Thyroid gland (tissue), 4 donors: ENCODE measurements at regions not wholly inside any gene's neighbourhood (a gene's known extent, or its start where the extent isn't known, plus 50 kb on each side); places are given as distances from the start of the nearest gene placed in this dataset.

Source experiments
- DNase-seq, 2 donors: peaks; one replicate each; pipeline ENCODE4 v3.0.0-alpha.2; 2019
- H3K27ac ChIP-seq, 3 donors: fragments of 200-600 bp; sonication (generic); 1 replicate in 2 of 3; 2 replicates in 1 of 3; pipeline ENCODE4 v1.5.1; 2016 to 2019; ENCODE audit warnings: mild to moderate bottlenecking in 1 of 3, moderate library complexity in 1 of 3
- H3K27me3 ChIP-seq: fragments of 200-600 bp; sonication (generic); one replicate; pipeline ENCODE4 v1.5.1; 2019
- H3K36me3 ChIP-seq, 2 donors: fragments of 200-600 bp; sonication (generic); one replicate each; pipeline ENCODE4 v1.5.1; 2016 to 2019
- H3K4me1 ChIP-seq, 2 donors: fragments of 200-600 bp; sonication (generic); one replicate each; pipeline ENCODE4 v1.5.1; 2017 to 2019
- H3K4me3 ChIP-seq, 3 donors: fragments of 200-600 bp; sonication (generic); replicated peaks in 1 of 3; 1 replicate in 2 of 3; 2 replicates in 1 of 3; pipeline ENCODE4 v1.5.1; 2016; ENCODE audit warnings: mild to moderate bottlenecking in 1 of 3
- H3K9me3 ChIP-seq: fragments of 200-600 bp; sonication (generic); one replicate; pipeline ENCODE4 v1.5.1; 2017
- POLR2A ChIP-seq, 2 donors: fragments of 450-650 bp; IDR thresholded peaks; one replicate each; pipeline ENCODE4 v1.6.1; 2017; ENCODE audit warnings: antibody characterized with exemption in 2 of 2, mild to moderate bottlenecking in 2 of 2, moderate library complexity in 1 of 2
- WGBS, 2 donors: methylation state at CpG; one replicate each; pipeline ENCODE4 v1.1.5; 2017; 5-methylcytosine and 5-hydroxymethylcytosine counted together
- intact Hi-C: fragments of 100-400 bp; cut with DNase I; formaldehyde crosslinking; loops from one replicate; pipeline ENCODE4 v1.15.1; 2023
- TF ChIP-seq, protein P1 (sequence below), 6 experiments: fragments of 200-600 bp in 3 of 6; fragments of 450-650 bp in 3 of 6; sonication (generic) in 3 of 6; IDR thresholded peaks; one replicate each; pipeline ENCODE4 v1.5.1; 2016 to 2019; ENCODE audit warnings: antibody characterized with exemption in 6 of 6, mild to moderate bottlenecking in 2 of 6, inconsistent platforms in 1 of 6, moderate library complexity in 1 of 6

DNA sequence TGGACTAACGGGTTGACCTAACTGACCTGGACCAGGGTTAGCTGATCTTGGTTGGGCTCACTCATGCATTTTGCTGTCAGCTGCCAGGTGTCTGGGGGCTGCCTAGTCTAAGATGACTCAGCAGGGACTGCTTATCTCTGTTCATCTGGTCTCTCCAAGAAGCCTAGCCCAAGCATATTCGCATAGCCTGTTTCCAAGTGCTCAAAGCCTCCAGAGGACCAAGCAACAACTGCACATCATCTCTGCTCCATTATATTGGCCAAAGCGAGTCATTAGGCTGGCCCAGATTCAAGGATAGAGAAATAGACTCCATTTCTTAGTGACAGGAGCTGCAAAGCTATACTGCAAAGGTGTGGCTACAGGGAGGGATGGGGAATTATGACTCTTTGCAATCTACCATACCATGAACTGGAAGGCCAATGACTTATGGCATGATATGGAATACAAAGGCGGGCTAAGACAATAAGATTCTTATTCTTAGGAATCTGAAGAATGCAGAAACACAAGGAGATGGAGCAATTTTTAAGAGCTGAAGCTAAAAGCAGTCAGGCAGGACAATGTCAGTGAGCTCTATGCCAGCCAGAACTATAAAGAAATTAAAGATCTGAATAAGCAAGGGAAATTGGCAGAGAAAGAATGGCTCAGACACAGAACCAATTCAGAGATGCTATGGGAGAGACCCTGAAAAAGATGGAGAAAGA lies 194.6 kb upstream of the FSCB start:
- TF ChIP-seq, protein P1, sequence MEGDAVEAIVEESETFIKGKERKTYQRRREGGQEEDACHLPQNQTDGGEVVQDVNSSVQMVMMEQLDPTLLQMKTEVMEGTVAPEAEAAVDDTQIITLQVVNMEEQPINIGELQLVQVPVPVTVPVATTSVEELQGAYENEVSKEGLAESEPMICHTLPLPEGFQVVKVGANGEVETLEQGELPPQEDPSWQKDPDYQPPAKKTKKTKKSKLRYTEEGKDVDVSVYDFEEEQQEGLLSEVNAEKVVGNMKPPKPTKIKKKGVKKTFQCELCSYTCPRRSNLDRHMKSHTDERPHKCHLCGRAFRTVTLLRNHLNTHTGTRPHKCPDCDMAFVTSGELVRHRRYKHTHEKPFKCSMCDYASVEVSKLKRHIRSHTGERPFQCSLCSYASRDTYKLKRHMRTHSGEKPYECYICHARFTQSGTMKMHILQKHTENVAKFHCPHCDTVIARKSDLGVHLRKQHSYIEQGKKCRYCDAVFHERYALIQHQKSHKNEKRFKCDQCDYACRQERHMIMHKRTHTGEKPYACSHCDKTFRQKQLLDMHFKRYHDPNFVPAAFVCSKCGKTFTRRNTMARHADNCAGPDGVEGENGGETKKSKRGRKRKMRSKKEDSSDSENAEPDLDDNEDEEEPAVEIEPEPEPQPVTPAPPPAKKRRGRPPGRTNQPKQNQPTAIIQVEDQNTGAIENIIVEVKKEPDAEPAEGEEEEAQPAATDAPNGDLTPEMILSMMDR (IDR thresholded peaks at IDR 0.05), result no peak
- TF ChIP-seq POLR2A (IDR thresholded peaks at IDR 0.05), result no peak
- H3K36me3 ChIP-seq, result no peaks in the 10 kb centered on the region
- no peaks in the 10 kb centered on the region for H3K27me3 ChIP-seq
- H3K4me3 ChIP-seq, result no peak overlapping the region
- H3K9me3 ChIP-seq, result no peaks in the 10 kb centered on the region
- H3K27ac ChIP-seq, result peak overlapping the region in 1 of 3 donors; percentile 30
- H3K4me1 ChIP-seq, result peaks cover 6 to 8% of the 10 kb centered on the region in 2 donors
- 55 to 57% methylated on average over 4 of the region's 4 CpGs for WGBS, 2 donors
- peak in 1 of 2 donors; percentile 8 for DNase-seq
- intact Hi-C loops, result no loop called here

DNA sequence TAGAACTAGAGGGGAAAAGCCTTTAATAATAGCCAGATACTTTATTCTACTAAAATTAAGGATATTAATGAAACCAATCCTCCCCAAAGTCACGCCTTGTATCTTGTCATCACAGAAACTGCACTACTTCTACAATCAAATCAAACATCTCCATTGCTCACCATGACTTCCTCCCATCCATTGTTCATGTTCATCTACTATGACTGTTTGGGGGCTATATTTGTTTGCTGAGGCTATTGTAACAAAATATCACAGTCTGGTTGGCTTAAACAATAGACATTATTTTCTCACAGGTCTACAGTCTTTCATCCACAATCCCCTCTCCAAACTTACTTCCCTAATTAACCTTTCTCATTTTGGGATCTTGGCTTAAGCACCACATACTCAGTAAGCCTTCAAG lies 193.6 kb upstream of the FSCB start:
- H3K27me3 ChIP-seq, result no peaks in the 10 kb centered on the region
- H3K27ac ChIP-seq, result no peak overlapping the region
- intact Hi-C loops, result no loop called here
- no peaks in the 10 kb centered on the region for H3K9me3 ChIP-seq
- TF ChIP-seq, protein P1 (IDR thresholded peaks at IDR 0.05), result no peak
- TF ChIP-seq POLR2A (IDR thresholded peaks at IDR 0.05), result no peak
- no peaks in the 10 kb centered on the region for H3K36me3 ChIP-seq
- 81 to 95% methylated on average over 1 of the region's 1 CpG for WGBS, 2 donors
- H3K4me1 ChIP-seq, result peaks cover 6 to 8% of the 10 kb centered on the region in 2 donors
- DNase-seq, result no peak
- H3K4me3 ChIP-seq, result no peak overlapping the region

DNA sequence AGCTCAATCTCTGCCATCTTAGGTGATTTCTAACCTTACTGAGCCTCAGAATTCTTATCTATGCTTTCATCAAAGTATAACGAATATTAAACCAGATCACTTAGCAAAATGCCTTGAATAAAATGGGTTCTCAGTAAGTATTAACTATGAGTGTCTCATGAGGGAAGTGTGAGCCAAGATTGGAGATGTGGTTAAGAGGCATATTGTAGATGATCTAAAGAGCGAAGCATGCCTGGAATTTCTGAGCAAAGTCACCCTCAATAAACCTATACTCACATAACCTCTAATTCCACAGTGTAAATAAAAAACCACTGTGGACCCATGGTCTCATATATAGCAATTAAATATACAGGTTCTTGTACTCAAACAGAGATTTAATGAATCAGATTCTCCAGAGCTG lies 193.1 kb upstream of the FSCB start:
- Histone ChIP-seq H3K27me3 (no peaks in the 10 kb centered on the region), H3K27ac (no peak overlapping the region), H3K4me1 (peaks cover 6 to 8% of the 10 kb centered on the region in 2 donors), H3K36me3 (no peaks in the 10 kb centered on the region), H3K9me3 (no peaks in the 10 kb centered on the region), H3K4me3 (no peak overlapping the region)
- DNase-seq, result no peak
- 63 to 72% methylated on average over 2 of the region's 2 CpGs for WGBS, 2 donors
- intact Hi-C loops, result no loop called here
- TF ChIP-seq, protein P1 (IDR thresholded peaks at IDR 0.05), result no peak
- TF ChIP-seq POLR2A (IDR thresholded peaks at IDR 0.05), result no peak

DNA sequence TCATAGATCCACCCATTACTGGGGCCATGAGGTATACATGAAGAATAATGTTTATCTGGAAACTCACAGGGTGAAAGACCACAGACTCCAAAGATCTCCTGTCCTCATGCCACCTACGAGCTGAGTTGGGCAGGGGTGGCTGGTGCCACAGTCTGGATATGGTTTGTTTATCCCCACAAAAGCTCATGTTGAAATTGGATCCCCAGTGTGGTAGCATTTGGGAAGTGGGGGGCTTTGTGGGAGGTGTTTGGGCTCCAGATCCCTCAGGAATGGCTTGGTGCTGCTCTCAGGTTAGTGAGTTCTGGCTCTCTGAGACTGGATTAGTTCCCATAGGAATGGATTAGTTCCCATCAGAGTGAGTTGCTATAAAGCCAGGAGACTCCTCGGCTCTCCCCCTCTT lies 192.3 kb upstream of the FSCB start:
- Histone ChIP-seq H3K27ac (no peak overlapping the region), H3K4me1 (peaks cover 6 to 8% of the 10 kb centered on the region in 2 donors), H3K27me3 (no peaks in the 10 kb centered on the region), H3K4me3 (no peak overlapping the region), H3K9me3 (no peaks in the 10 kb centered on the region), H3K36me3 (no peaks in the 10 kb centered on the region)
- DNase-seq, result no peak
- TF ChIP-seq POLR2A (IDR thresholded peaks at IDR 0.05), result no peak
- TF ChIP-seq, protein P1 (IDR thresholded peaks at IDR 0.05), result no peak
- 44 to 62% methylated on average over 2 of the region's 2 CpGs for WGBS, 2 donors
- intact Hi-C loops, result no loop called here

DNA sequence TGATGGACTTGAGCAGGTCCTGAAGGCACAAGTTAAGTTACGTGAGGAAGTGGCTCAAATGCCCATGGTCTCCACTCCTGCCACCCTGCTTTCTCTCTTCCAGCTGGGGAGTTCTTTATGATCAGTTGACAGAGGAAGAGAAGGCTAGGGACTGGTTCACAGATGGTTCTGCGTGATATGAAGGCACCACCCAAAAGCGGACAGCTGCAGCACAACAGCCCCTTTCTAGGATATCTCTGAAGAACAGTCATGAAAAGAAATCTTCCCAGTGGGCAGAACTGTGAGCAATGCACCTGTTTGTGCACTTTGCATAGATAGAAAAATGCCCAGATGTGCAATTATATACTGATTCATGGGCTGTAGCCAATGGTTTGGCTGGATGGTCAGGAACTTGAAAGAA lies 162.4 kb upstream of the FSCB start:
- no peaks in the 10 kb centered on the region for H3K9me3 ChIP-seq
- intact Hi-C loops, result no loop called here
- no peak for TF ChIP-seq POLR2A (IDR thresholded peaks at IDR 0.05)
- TF ChIP-seq, protein P1 (IDR thresholded peaks at IDR 0.05), result no peak
- DNase-seq, result no peak
- WGBS, 2 donors, result 98 to 100% methylated on average over 3 of the region's 3 CpGs
- no peak overlapping the region for H3K27ac ChIP-seq
- no peaks in the 10 kb centered on the region for H3K27me3 ChIP-seq
- H3K36me3 ChIP-seq, result no peaks in the 10 kb centered on the region
- no peak overlapping the region for H3K4me3 ChIP-seq
- H3K4me1 ChIP-seq, result no peaks in the 10 kb centered on the region
